ENCODE measurements at regions not wholly inside any gene's neighbourhood (a gene's known extent, or its start where the extent isn't known, plus 50 kb on each side); places are given as distances from the start of the nearest gene placed in this dataset.

DNA sequence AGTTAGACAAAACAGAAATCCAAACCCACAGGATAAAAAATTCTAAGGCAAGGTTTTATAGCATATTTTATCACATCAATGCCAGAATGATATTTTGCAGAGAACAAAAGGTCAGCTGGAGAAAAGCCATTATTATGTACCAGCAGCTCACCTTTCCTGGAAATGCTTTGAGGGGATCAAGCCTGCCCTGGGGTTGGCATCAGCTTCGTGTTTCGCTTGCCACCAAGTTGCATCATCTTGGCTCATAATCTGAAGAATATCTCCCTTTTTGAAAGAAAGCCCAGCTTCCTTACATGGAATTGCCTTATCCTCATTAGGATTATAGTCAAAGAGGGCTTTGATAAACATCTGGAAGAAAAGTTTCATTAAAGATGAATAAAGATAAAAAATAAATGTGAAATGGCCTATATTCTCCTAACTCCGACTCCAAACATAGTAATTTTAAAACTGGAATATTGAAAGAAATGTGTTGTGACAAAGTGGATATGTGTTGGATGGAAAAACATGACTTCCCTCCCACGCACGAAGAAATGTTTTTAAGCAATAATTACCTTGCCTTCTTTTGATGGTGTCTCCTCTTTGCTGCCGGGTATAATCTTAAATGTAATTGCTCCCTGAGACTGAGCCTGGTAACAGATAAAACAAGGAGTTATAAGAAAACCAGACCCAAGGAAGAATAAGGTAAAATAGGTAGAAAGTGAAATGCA, 121.3 kb upstream of the ODAD2 start:
- TF ChIP-seq CTCF (IDR thresholded peaks at IDR 0.05) (no peak), POLR2AphosphoS5 (IDR thresholded peaks at IDR 0.05) (no peak), EP300 (IDR thresholded peaks at IDR 0.05) (no peak)

All from upper lobe of left lung (tissue), 4 donors.